ENCODE measurements at regions not wholly inside any gene's neighbourhood (a gene's known extent, or its start where the extent isn't known, plus 50 kb on each side); places are given as distances from the start of the nearest gene placed in this dataset.

DNA sequence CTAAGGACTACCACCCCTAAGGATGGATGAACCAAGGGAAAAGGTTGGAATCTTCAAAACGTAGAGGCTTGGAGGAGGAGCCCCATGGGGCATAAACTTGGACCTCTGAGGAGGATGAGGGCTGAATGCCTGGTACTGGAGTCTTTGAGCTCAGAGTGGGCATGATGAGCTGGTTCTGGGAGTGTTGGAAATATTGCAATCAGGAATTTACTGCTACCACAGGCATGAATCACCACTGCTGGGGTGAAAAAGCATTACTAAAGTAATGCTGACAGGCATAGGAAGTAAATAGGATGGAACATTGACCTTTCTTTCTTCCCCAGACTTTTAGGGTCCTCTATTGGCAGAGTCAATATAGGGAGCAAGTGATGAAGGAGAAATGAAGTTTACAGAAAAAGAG lies 105.8 kb upstream of the RPS6KA3 start:
- no peak for DNase-seq (ENCODE audit: low read depth)
- no peak overlapping the region for H3K4me3 ChIP-seq (ENCODE audit: low read depth, low read length)
- TF ChIP-seq, protein P1, sequence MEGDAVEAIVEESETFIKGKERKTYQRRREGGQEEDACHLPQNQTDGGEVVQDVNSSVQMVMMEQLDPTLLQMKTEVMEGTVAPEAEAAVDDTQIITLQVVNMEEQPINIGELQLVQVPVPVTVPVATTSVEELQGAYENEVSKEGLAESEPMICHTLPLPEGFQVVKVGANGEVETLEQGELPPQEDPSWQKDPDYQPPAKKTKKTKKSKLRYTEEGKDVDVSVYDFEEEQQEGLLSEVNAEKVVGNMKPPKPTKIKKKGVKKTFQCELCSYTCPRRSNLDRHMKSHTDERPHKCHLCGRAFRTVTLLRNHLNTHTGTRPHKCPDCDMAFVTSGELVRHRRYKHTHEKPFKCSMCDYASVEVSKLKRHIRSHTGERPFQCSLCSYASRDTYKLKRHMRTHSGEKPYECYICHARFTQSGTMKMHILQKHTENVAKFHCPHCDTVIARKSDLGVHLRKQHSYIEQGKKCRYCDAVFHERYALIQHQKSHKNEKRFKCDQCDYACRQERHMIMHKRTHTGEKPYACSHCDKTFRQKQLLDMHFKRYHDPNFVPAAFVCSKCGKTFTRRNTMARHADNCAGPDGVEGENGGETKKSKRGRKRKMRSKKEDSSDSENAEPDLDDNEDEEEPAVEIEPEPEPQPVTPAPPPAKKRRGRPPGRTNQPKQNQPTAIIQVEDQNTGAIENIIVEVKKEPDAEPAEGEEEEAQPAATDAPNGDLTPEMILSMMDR (IDR thresholded peaks at IDR 0.05; ENCODE audit: low read depth, low read length, missing control alignments): no peak

DNA sequence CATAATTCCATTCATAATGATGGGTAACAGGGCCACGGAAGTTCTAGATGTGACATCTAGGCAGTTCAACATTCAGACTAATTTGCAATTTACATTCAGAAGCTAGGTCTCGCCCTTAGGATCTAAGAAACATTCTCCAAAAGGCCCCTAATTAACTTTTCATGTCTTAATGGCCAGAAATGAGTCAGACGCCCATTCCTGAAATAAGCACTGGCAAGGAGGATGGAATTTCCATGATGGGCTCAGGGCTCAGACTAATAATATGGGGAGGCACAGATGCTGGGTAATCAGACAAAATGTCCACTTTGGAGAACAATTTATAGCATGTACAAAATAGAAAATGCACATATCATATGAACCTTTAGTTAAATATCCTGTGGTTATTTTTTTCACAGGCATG lies 102.8 kb upstream of the RPS6KA3 start:
- H3K4me3 ChIP-seq (ENCODE audit: low read depth, low read length): no peak overlapping the region
- DNase-seq (ENCODE audit: low read depth): no peak
- TF ChIP-seq, protein P1 (IDR thresholded peaks at IDR 0.05; ENCODE audit: low read depth, low read length, missing control alignments): no peak

DNA sequence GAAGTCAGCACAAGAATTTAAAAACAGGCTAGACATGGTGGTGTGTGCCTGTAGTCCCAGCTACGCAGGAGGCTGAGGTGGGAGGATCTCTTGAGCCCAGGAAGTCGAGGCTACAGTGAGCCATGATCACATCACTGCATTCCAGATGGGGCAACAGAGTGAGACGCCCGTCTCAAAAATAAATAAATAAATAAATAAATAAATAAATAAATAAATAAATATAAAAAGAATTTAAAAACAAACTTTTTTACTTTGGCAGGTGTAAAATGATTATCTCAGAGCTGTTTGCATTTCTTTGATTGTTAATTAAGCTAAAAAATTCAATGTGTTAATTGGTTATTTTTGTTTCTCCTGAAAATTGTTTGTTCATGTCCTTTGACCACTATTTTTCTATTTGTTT lies 97.5 kb upstream of the RPS6KA3 start:
- no peak overlapping the region for H3K4me3 ChIP-seq (ENCODE audit: low read depth, low read length)
- DNase-seq (ENCODE audit: low read depth): no peak
- TF ChIP-seq, protein P1 (IDR thresholded peaks at IDR 0.05; ENCODE audit: low read depth, low read length, missing control alignments): no peak

DNA sequence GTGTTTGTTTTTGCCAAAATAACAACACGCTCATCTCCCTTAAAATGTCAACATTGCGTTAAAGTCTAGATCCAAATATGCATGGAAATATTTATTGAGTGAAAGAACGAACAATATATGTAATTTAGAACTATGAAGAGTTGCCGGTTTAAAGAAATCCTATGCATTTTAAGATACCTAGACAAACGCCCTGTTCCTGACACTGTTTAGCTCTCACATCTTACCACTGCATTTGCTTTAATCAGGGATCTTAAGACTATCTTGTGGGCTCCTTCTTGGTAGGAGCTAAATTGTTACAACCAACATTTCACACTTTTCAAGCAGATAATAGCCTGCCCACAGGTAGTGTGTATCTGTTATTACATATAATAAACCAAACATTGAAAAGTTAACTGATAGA lies 96.6 kb upstream of the RPS6KA3 start:
- DNase-seq (ENCODE audit: low read depth): no peak
- no peak overlapping the region for H3K4me3 ChIP-seq (ENCODE audit: low read depth, low read length)
- TF ChIP-seq, protein P1 (IDR thresholded peaks at IDR 0.05; ENCODE audit: low read depth, low read length, missing control alignments): no peak

DNA sequence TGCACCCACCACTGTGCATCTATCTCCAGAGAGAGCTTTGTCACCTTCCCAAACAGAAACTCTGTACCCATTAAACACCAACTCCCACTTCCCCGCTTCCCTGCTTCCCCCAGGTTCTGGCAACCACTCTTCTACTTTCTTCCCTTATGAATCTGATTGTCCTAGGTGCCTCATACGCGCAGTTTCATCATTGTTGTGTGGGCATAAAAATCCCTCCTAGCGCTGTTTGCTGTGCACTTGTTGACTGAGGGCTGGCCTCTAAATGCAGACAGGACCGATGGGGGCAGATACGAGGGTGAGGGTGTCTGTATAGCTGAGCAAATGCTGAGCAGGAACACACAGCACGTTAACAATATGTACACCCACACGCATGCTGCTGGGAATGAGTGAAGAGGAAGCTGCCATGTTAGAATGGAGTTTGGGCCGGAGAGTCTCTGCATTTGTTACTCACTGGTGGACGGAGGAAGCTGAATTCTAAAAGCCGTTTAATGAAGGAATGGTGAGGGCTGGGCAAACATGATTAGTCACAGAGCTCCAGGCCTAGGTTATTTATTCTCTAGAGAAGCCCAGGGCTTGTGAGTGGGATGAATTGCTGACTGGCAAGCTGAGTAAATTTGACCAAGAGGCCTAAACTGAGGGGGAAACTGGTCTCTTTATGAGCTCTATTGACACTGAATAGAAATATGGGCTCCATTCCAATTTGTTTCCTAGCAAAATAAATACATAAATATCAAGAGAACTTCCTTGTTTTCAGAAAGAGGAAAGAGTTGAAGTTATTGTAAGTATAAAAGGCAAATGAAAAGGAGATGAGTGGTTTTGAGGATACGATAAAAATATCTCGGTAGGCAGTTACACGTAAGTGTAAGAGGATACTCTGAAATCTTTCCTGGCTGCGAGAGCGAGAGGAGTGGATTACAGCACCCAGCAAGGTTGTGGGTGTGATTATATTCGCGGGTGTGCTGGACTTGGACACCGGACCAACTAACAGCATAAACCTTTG lies 95.9 kb upstream of the RPS6KA3 start:
- TF ChIP-seq, protein P1 (IDR thresholded peaks at IDR 0.05; ENCODE audit: low read depth, low read length, missing control alignments): no peak
- no peak overlapping the region for H3K4me3 ChIP-seq (ENCODE audit: low read depth, low read length)
- DNase-seq (ENCODE audit: low read depth): no peak

DNA sequence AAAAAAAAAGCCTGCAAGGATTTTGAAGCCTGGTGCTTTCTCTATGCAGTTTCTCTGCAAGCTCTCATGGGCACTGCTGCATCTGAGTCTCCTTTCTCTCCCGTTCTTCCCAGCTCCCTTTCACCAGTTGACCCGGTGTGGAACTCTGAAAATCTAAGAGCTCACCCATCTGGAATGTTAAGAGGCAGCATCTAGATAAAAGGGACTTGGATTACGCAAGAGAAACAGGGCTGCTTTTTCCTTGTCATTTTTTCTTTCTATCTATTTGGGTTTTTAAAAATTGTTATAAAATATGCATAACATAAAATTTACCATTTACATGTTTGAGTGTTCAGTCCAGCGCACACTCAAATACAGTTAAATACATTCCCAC lies 95.2 kb upstream of the RPS6KA3 start:
- no peak for DNase-seq (ENCODE audit: low read depth)
- no peak overlapping the region for H3K4me3 ChIP-seq (ENCODE audit: low read depth, low read length)
- TF ChIP-seq, protein P1 (IDR thresholded peaks at IDR 0.05; ENCODE audit: low read depth, low read length, missing control alignments): no peak

All from GM12864 (cell line).